CD4-positive, alpha-beta T cell (primary cell): ENCODE measurements at regions not wholly inside any gene's neighbourhood (a gene's known extent, or its start where the extent isn't known, plus 50 kb on each side); places are given as distances from the start of the nearest gene placed in this dataset.

Experiments
- ATAC-seq: fragments of 200-7000 bp; cut with Tn5 transposase; one replicate; pipeline ENCODE4 v1.10.0; 2022; ENCODE audit warnings: mild to moderate bottlenecking; ENCODE audit not compliant: poor library complexity
- CTCF ChIA-PET: fragments of 350-600 bp; sonication (Branson Sonifier 250); formaldehyde crosslinking; loops from one replicate; lab custom pipeline; 2021; ENCODE audit warnings: antibody characterized with exemption, inconsistent platforms; lab: Charles Lee
- POLR2A ChIA-PET: fragments of 350-600 bp; sonication (Branson Sonifier 250); formaldehyde crosslinking; loops from one replicate; lab custom pipeline; 2021; ENCODE audit warnings: antibody characterized with exemption, inconsistent platforms; lab: Charles Lee
- DNase-seq, 14 experiments: peaks; one replicate each; pipeline ENCODE4 v3.0.0-alpha.2; 2013 to 2020; ENCODE audit warnings: mixed read lengths in 2 of 14
- H3K27ac ChIP-seq, 2 donors: one replicate each; pipeline versions ENCODE4 v1.5.1 to v1.7.0; 2013; ENCODE audit warnings: low read length in 2 of 2, low read depth in 1 of 2, mild to moderate bottlenecking in 1 of 2
- H3K27me3 ChIP-seq, 2 experiments: 1 replicate in 1 of 2; 2 replicates in 1 of 2; pipeline versions ENCODE4 v1.6.1 to v1.7.0; 2013; ENCODE audit warnings: low read length in 2 of 2, control low read depth in 1 of 2, mild to moderate bottlenecking in 1 of 2, moderate library complexity in 1 of 2; ENCODE audit not compliant: insufficient read depth in 2 of 2, control insufficient read depth in 1 of 2
- H3K36me3 ChIP-seq: one replicate; pipeline ENCODE4 v1.6.1; 2013; ENCODE audit warnings: low read length, control low read depth; ENCODE audit not compliant: insufficient read depth
- H3K4me1 ChIP-seq: one replicate; pipeline ENCODE4 v1.6.1; 2013; ENCODE audit warnings: low read length, control low read depth; ENCODE audit not compliant: insufficient read depth
- H3K4me3 ChIP-seq: one replicate; pipeline ENCODE4 v1.5.1; 2013; ENCODE audit warnings: mild to moderate bottlenecking, low read length, moderate library complexity
- H3K9me3 ChIP-seq, 2 experiments: 1 replicate in 1 of 2; 2 replicates in 1 of 2; pipeline versions ENCODE4 v1.6.1 to v1.7.0; 2013; ENCODE audit warnings: low read length in 2 of 2, mild to moderate bottlenecking in 2 of 2, control low read depth in 1 of 2, moderate library complexity in 1 of 2; ENCODE audit not compliant: control insufficient read depth in 1 of 2, insufficient read depth in 1 of 2
- H3K27ac Mint-ChIP-seq: one replicate; pipeline ENCODE4 v1.8.0; 2020; ENCODE audit warnings: mixed read lengths
- H3K27me3 Mint-ChIP-seq: one replicate; pipeline ENCODE4 v1.8.0; 2021; ENCODE audit warnings: mixed read lengths
- H3K36me3 Mint-ChIP-seq: one replicate; pipeline ENCODE4 v1.8.0; 2021; ENCODE audit warnings: low read depth, mixed read lengths
- H3K4me1 Mint-ChIP-seq: one replicate; pipeline ENCODE4 v1.8.0; 2021; ENCODE audit warnings: low read depth, mixed read lengths
- H3K4me3 Mint-ChIP-seq: one replicate; pipeline ENCODE4 v1.8.0; 2020; ENCODE audit warnings: mild to moderate bottlenecking, mixed read lengths
- H3K9me3 Mint-ChIP-seq: one replicate; pipeline ENCODE4 v1.8.0; 2020; ENCODE audit warnings: mixed read lengths
- CTCF ChIP-seq: fragments of 200-600 bp; IDR thresholded peaks from one replicate; pipeline ENCODE4 v1.8.0; 2022; ENCODE audit warnings: antibody characterized with exemption, mild to moderate bottlenecking
- intact Hi-C, 2 experiments: fragments of 100-400 bp; cut with DNase I in 1 of 2; cut with micrococcal nuclease in 1 of 2; formaldehyde crosslinking; loops; one replicate each; pipeline versions ENCODE4 v1.15.1 to v1.9.0; 2023 to 2025; cut with DNase I, micrococcal nuclease

DNA sequence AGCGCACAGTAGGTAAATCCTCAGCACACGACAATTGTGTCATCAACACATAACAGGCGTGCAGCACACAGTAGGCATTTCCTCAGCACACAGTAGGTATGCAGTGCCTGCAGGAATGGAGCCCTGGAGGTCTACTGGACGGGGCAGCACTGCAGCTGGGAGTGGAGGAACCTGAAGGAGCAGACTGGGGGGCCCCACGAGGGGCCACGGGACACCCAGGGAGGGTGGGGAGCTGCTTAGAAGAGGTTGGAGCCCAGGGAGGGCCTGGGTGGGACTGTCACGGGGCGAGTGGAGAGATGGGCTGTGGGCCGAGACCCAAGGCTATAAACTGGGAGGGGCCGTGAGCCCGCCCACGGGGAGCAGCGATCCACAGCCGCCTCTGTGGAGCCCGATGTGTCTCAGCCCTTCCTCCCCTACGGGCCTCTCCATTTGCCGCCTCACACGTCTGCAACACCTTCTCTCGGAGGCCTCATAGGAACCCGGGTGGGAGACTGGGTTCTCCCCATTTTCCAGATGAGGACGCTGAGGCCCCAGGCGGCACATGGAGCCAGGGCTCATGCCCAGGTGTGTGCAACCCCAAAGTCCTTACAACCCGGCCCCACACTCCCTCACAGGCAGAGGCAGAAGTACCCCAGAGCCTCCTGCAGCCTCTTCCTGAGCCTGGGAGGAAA is 101.5 kb downstream of the MICALL2 start:
- DNase-seq (no peak), ATAC-seq (no peak)

GRCh38 chr7:1358376-1359050 is 100.8 kb downstream of the MICALL2 start:
- no peaks in the 10 kb centered on the region for H3K9me3 Mint-ChIP-seq
- H3K4me1 Mint-ChIP-seq, result no peaks in the 10 kb centered on the region
- H3K4me3 Mint-ChIP-seq, result no peak overlapping the region
- no peaks in the 10 kb centered on the region for H3K36me3 Mint-ChIP-seq
- Histone ChIP-seq H3K4me1 (no peaks in the 10 kb centered on the region), H3K27me3 (peaks cover 0 to 3% of the 10 kb centered on the region in 2 experiments), H3K4me3 (no peak overlapping the region), H3K9me3 (peaks cover 0 to 38% of the 10 kb centered on the region in 2 experiments), H3K36me3 (no peaks in the 10 kb centered on the region), H3K27ac (no peak overlapping the region)
- H3K27me3 Mint-ChIP-seq, result peaks cover 8% of the 10 kb centered on the region
- TF ChIP-seq CTCF, result no peak
- POLR2A ChIA-PET, result no interaction called here
- ATAC-seq (no peak), DNase-seq (no peak)
- CTCF ChIA-PET, result no interaction called here
- intact Hi-C loops, result no loop called here
- no peak overlapping the region for H3K27ac Mint-ChIP-seq

More for the DNA sequence above, 101.5 kb downstream of the MICALL2 start:
- no peak for TF ChIP-seq CTCF
- intact Hi-C loops, result no loop called here
- Histone ChIP-seq H3K27me3 (peaks cover 2 to 3% of the 10 kb centered on the region in 2 experiments), H3K27ac (no peak overlapping the region), H3K36me3 (no peaks in the 10 kb centered on the region), H3K4me1 (no peaks in the 10 kb centered on the region), H3K9me3 (peaks cover 0 to 34% of the 10 kb centered on the region in 2 experiments), H3K4me3 (no peak overlapping the region)
- ChIA-PET POLR2A (no interaction called here), CTCF (no interaction called here)
- Mint-ChIP-seq H3K27me3 (peaks cover 8% of the 10 kb centered on the region), H3K4me3 (no peak overlapping the region), H3K4me1 (no peaks in the 10 kb centered on the region), H3K36me3 (no peaks in the 10 kb centered on the region), H3K27ac (no peak overlapping the region), H3K9me3 (no peaks in the 10 kb centered on the region)

- Mint-ChIP-seq H3K27me3 (peaks cover 11% of the 10 kb centered on the region), H3K27ac (no peak overlapping the region), H3K4me1 (no peaks in the 10 kb centered on the region), H3K36me3 (no peaks in the 10 kb centered on the region), H3K4me3 (no peak overlapping the region), H3K9me3 (no peaks in the 10 kb centered on the region)
- POLR2A ChIA-PET, result no interaction called here
- Histone ChIP-seq H3K36me3 (no peaks in the 10 kb centered on the region), H3K27ac (no peak overlapping the region), H3K4me3 (no peak overlapping the region), H3K27me3 (peaks cover 0 to 2% of the 10 kb centered on the region in 2 experiments), H3K9me3 (peaks cover 0 to 40% of the 10 kb centered on the region in 2 experiments), H3K4me1 (no peaks in the 10 kb centered on the region)
- no peak for TF ChIP-seq CTCF
- DNase-seq (no peak), ATAC-seq (no peak)
- CTCF ChIA-PET, result no interaction called here
- intact Hi-C loops, result no loop called here
These were observed 100.2 kb downstream of the MICALL2 start for GRCh38 chr7:1359051-1359400.
